ENCODE measurements at regions not wholly inside any gene's neighbourhood (a gene's known extent, or its start where the extent isn't known, plus 50 kb on each side); places are given as distances from the start of the nearest gene placed in this dataset.

GRCh38 chr11:127393460-127393997, 393.0 kb upstream of the KIRREL3 start:
- Histone ChIP-seq H3K4me3 (ENCODE audit: low read depth in 1 of 2, low read length in 2 of 2) (no peak overlapping the region), H3K27ac (ENCODE audit: low read length) (no peak overlapping the region), H3K36me3 (ENCODE audit: control insufficient read depth in 1 of 2, insufficient read depth in 2 of 2, low read length in 2 of 2) (no peaks in the 10 kb centered on the region), H3K9me3 (ENCODE audit: control insufficient read depth in 1 of 2, low read length in 2 of 2) (no peaks in the 10 kb centered on the region), H3K27me3 (ENCODE audit: low read depth, low read length) (no peaks in the 10 kb centered on the region), H3K4me1 (ENCODE audit: control insufficient read depth in 1 of 2, insufficient read depth in 2 of 2, low read length in 2 of 2) (no peaks in the 10 kb centered on the region)

GRCh38 chr11:127392575-127392974, 392.0 kb upstream of the KIRREL3 start:
- H3K4me1 ChIP-seq (ENCODE audit: control insufficient read depth in 1 of 2, insufficient read depth in 2 of 2, low read length in 2 of 2) = no peaks in the 10 kb centered on the region
- H3K9me3 ChIP-seq (ENCODE audit: control insufficient read depth in 1 of 2, low read length in 2 of 2) = no peaks in the 10 kb centered on the region
- no peaks in the 10 kb centered on the region for H3K36me3 ChIP-seq (ENCODE audit: control insufficient read depth in 1 of 2, insufficient read depth in 2 of 2, low read length in 2 of 2)
- no peak overlapping the region for H3K4me3 ChIP-seq (ENCODE audit: low read depth in 1 of 2, low read length in 2 of 2)
- H3K27me3 ChIP-seq (ENCODE audit: low read depth, low read length) = no peaks in the 10 kb centered on the region
- H3K27ac ChIP-seq (ENCODE audit: low read length) = no peak overlapping the region

GRCh38 chr11:127390465-127390864, 389.9 kb upstream of the KIRREL3 start:
- no peaks in the 10 kb centered on the region for H3K4me1 ChIP-seq (ENCODE audit: control insufficient read depth in 1 of 2, insufficient read depth in 2 of 2, low read length in 2 of 2)
- H3K9me3 ChIP-seq (ENCODE audit: control insufficient read depth in 1 of 2, low read length in 2 of 2) = no peaks in the 10 kb centered on the region
- no peaks in the 10 kb centered on the region for H3K36me3 ChIP-seq (ENCODE audit: control insufficient read depth in 1 of 2, insufficient read depth in 2 of 2, low read length in 2 of 2)
- H3K4me3 ChIP-seq (ENCODE audit: low read depth in 1 of 2, low read length in 2 of 2) = no peak overlapping the region
- no peak overlapping the region for H3K27ac ChIP-seq (ENCODE audit: low read length)
- H3K27me3 ChIP-seq (ENCODE audit: low read depth, low read length) = no peaks in the 10 kb centered on the region

DNA sequence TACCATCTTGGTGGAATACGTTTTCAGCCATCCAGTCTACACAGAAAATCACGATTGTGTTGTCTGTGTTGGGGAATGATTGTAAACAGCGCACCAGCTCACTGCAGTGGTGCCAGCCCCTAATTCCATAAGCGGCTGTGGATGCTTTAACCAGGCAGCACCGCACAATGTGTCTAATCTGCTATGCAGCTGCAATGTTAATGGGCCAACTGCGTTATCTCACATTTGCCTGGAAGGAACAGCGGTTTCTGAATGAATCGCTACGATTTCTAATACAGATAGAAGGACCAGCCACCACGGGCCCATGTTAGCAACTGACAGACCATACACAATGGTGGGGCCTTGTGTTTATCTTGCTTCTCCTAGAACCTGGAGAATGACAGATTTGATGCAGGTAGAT, 384.5 kb upstream of the KIRREL3 start:
- H3K27me3 ChIP-seq (ENCODE audit: low read depth, low read length) = no peaks in the 10 kb centered on the region
- H3K36me3 ChIP-seq (ENCODE audit: control insufficient read depth in 1 of 2, insufficient read depth in 2 of 2, low read length in 2 of 2) = no peaks in the 10 kb centered on the region
- H3K9me3 ChIP-seq (ENCODE audit: control insufficient read depth in 1 of 2, low read length in 2 of 2) = no peaks in the 10 kb centered on the region
- H3K4me3 ChIP-seq (ENCODE audit: low read depth in 1 of 2, low read length in 2 of 2) = no peak overlapping the region
- no peak overlapping the region for H3K27ac ChIP-seq (ENCODE audit: low read length)
- H3K4me1 ChIP-seq (ENCODE audit: control insufficient read depth in 1 of 2, insufficient read depth in 2 of 2, low read length in 2 of 2) = no peaks in the 10 kb centered on the region

DNA sequence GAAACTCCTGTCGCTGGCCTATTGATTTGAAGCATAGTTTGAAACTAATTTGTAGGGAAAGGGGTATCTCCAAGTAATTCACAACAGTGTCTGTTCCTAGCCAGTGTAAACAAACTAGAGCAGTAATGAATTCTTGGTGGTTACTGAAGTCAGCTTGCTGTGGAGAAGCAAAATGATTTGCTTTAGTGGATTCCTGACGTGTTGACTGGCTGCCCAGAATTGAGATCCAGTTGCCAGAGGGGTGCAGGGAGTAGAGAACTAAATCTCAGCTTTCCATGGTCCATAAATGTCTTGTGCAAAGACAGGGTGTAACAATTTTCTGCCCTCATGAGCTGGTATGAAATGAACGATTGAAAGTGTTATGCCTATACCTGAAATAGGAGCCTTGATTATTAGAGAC, 382.5 kb upstream of the KIRREL3 start:
- no peak overlapping the region for H3K4me3 ChIP-seq (ENCODE audit: low read depth in 1 of 2, low read length in 2 of 2)
- H3K4me1 ChIP-seq (ENCODE audit: control insufficient read depth in 1 of 2, insufficient read depth in 2 of 2, low read length in 2 of 2) = no peaks in the 10 kb centered on the region
- H3K9me3 ChIP-seq (ENCODE audit: control insufficient read depth in 1 of 2, low read length in 2 of 2) = no peaks in the 10 kb centered on the region
- H3K27ac ChIP-seq (ENCODE audit: low read length) = no peak overlapping the region
- H3K27me3 ChIP-seq (ENCODE audit: low read depth, low read length) = no peaks in the 10 kb centered on the region
- H3K36me3 ChIP-seq (ENCODE audit: control insufficient read depth in 1 of 2, insufficient read depth in 2 of 2, low read length in 2 of 2) = no peaks in the 10 kb centered on the region

DNA sequence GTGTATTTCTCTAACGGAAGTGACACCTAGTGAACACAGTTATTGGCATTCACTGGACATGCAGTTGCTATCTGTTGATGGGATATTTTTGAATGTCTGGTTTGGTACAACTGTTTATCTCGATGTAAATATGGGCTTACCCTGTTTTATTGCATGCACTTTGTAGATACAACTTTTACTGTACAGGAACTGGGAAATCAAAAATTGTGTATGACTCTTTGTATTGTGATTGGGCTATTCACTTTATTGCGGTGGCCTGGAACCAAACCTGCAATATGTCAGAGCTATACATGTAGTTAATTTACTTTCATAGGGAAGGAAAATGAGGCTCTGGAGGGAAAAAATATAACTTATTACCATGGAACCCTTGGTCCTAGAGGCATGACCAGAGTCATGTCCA, 380.7 kb upstream of the KIRREL3 start:
- H3K27ac ChIP-seq (ENCODE audit: low read length) = no peak overlapping the region
- no peaks in the 10 kb centered on the region for H3K36me3 ChIP-seq (ENCODE audit: control insufficient read depth in 1 of 2, insufficient read depth in 2 of 2, low read length in 2 of 2)
- no peaks in the 10 kb centered on the region for H3K9me3 ChIP-seq (ENCODE audit: control insufficient read depth in 1 of 2, low read length in 2 of 2)
- no peaks in the 10 kb centered on the region for H3K27me3 ChIP-seq (ENCODE audit: low read depth, low read length)
- H3K4me1 ChIP-seq (ENCODE audit: control insufficient read depth in 1 of 2, insufficient read depth in 2 of 2, low read length in 2 of 2) = no peaks in the 10 kb centered on the region
- H3K4me3 ChIP-seq (ENCODE audit: low read depth in 1 of 2, low read length in 2 of 2) = no peak overlapping the region

DNA sequence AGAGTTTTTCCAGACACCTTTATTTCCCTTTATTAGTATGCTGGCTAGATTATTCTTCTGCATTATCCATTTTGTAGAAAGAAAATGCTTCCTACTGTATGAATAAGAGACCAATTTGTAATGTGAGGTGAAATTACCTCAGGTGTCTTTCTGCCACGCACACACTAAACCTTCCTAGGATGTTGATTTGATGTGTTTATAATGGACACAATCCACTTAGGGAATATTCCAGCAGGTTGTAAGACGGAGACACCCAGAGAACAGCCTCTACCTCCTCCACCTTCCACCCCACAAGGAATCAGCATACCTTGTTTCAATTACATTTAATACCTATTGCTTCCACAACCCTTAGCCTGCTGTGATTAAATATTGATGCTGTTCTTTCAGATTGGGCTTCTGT, 379.1 kb upstream of the KIRREL3 start:
- H3K27ac ChIP-seq (ENCODE audit: low read length) = no peak overlapping the region
- H3K27me3 ChIP-seq (ENCODE audit: low read depth, low read length) = no peaks in the 10 kb centered on the region
- H3K4me1 ChIP-seq (ENCODE audit: control insufficient read depth in 1 of 2, insufficient read depth in 2 of 2, low read length in 2 of 2) = no peaks in the 10 kb centered on the region
- H3K4me3 ChIP-seq (ENCODE audit: low read depth in 1 of 2, low read length in 2 of 2) = no peak overlapping the region
- no peaks in the 10 kb centered on the region for H3K36me3 ChIP-seq (ENCODE audit: control insufficient read depth in 1 of 2, insufficient read depth in 2 of 2, low read length in 2 of 2)
- H3K9me3 ChIP-seq (ENCODE audit: control insufficient read depth in 1 of 2, low read length in 2 of 2) = no peaks in the 10 kb centered on the region

- no peaks in the 10 kb centered on the region for H3K9me3 ChIP-seq (ENCODE audit: control insufficient read depth in 1 of 2, low read length in 2 of 2)
- H3K27ac ChIP-seq (ENCODE audit: low read length) = no peak overlapping the region
- no peaks in the 10 kb centered on the region for H3K4me1 ChIP-seq (ENCODE audit: control insufficient read depth in 1 of 2, insufficient read depth in 2 of 2, low read length in 2 of 2)
- H3K4me3 ChIP-seq (ENCODE audit: low read depth in 1 of 2, low read length in 2 of 2) = no peak overlapping the region
- no peaks in the 10 kb centered on the region for H3K36me3 ChIP-seq (ENCODE audit: control insufficient read depth in 1 of 2, insufficient read depth in 2 of 2, low read length in 2 of 2)
- H3K27me3 ChIP-seq (ENCODE audit: low read depth, low read length) = no peaks in the 10 kb centered on the region
Observed at GRCh38 chr11:127376301-127376700, 375.7 kb upstream of the KIRREL3 start.

DNA sequence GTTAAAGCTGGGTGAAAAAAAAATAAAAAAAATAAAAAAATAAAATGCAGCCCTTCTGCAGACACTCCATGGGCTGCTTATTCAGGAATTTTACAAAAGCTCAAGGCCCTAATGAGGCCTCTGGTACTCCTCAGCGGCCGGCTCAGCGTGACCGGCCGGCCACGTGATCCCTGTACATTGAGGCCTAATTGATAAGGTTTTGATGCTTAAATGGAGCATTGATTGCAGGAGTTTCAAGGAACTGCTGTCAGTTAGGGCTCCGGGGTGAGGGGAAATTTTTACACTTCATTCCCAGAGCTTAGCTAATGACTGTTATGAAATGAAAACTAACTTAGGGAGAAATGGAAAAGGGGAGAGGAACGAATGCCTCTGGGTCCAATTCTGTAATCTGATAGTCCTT, 368.8 kb upstream of the KIRREL3 start:
- H3K9me3 ChIP-seq (ENCODE audit: control insufficient read depth in 1 of 2, low read length in 2 of 2) = no peaks in the 10 kb centered on the region
- no peaks in the 10 kb centered on the region for H3K27me3 ChIP-seq (ENCODE audit: low read depth, low read length)
- no peaks in the 10 kb centered on the region for H3K4me1 ChIP-seq (ENCODE audit: control insufficient read depth in 1 of 2, insufficient read depth in 2 of 2, low read length in 2 of 2)
- H3K36me3 ChIP-seq (ENCODE audit: control insufficient read depth in 1 of 2, insufficient read depth in 2 of 2, low read length in 2 of 2) = no peaks in the 10 kb centered on the region
- H3K4me3 ChIP-seq (ENCODE audit: low read depth in 1 of 2, low read length in 2 of 2) = no peak overlapping the region
- no peak overlapping the region for H3K27ac ChIP-seq (ENCODE audit: low read length)

DNA sequence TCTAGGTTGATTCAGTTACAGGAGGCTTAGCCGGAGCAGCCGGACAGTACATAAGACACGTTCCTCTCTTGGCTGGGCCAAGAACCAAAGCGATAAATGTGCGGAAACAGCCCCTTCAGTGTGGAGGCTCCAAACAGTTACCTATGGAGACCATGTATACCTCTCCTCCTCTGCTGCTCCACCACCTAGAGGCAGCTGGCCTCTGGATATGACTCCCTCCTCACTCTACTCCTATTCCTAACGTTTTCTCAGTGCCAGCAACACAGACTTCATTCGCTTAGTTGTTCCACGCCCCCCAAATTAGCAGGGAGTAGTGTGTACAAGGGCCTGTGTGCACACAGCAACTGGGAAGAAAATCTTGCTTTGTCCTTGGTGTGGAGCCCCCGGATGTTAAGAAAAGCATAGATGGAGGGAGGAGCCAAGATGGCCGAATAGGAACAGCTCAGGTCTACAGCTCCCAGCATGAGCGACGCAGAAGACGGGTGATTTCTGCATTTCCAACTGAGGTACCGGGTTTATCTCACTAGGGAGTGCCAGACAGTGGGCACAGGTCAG, 362.3 kb upstream of the KIRREL3 start:
- no peak overlapping the region for H3K4me3 ChIP-seq (ENCODE audit: low read depth in 1 of 2, low read length in 2 of 2)
- H3K36me3 ChIP-seq (ENCODE audit: control insufficient read depth in 1 of 2, insufficient read depth in 2 of 2, low read length in 2 of 2) = no peaks in the 10 kb centered on the region
- H3K27me3 ChIP-seq (ENCODE audit: low read depth, low read length) = no peaks in the 10 kb centered on the region
- no peaks in the 10 kb centered on the region for H3K9me3 ChIP-seq (ENCODE audit: control insufficient read depth in 1 of 2, low read length in 2 of 2)
- H3K27ac ChIP-seq (ENCODE audit: low read length) = no peak overlapping the region
- no peaks in the 10 kb centered on the region for H3K4me1 ChIP-seq (ENCODE audit: control insufficient read depth in 1 of 2, insufficient read depth in 2 of 2, low read length in 2 of 2)

GRCh38 chr11:127358160-127358559, 357.6 kb upstream of the KIRREL3 start:
- H3K36me3 ChIP-seq (ENCODE audit: control insufficient read depth in 1 of 2, insufficient read depth in 2 of 2, low read length in 2 of 2) = no peaks in the 10 kb centered on the region
- no peaks in the 10 kb centered on the region for H3K9me3 ChIP-seq (ENCODE audit: control insufficient read depth in 1 of 2, low read length in 2 of 2)
- no peaks in the 10 kb centered on the region for H3K27me3 ChIP-seq (ENCODE audit: low read depth, low read length)
- no peak overlapping the region for H3K27ac ChIP-seq (ENCODE audit: low read length)
- H3K4me1 ChIP-seq (ENCODE audit: control insufficient read depth in 1 of 2, insufficient read depth in 2 of 2, low read length in 2 of 2) = no peaks in the 10 kb centered on the region
- no peak overlapping the region for H3K4me3 ChIP-seq (ENCODE audit: low read depth in 1 of 2, low read length in 2 of 2)

DNA sequence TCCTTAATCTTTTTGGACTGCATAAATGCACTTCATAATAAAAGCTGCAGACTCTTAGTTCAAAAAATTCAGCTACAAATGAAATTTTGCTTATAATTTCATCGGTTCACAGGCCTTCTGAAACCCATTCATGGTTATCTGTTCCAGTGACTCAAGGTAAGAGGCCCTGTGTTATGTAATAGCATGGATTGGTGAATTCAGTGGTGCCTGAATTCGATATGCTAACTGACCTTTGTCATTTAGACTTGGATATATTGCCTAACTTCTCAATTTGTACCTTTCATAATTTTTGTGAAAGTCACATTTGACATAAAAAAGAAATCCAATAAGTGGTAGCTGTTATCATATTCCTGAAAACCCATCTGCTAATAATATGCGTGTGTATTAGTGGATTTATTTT, 349.9 kb upstream of the KIRREL3 start:
- no peaks in the 10 kb centered on the region for H3K4me1 ChIP-seq (ENCODE audit: control insufficient read depth in 1 of 2, insufficient read depth in 2 of 2, low read length in 2 of 2)
- no peak overlapping the region for H3K4me3 ChIP-seq (ENCODE audit: low read depth in 1 of 2, low read length in 2 of 2)
- H3K36me3 ChIP-seq (ENCODE audit: control insufficient read depth in 1 of 2, insufficient read depth in 2 of 2, low read length in 2 of 2) = no peaks in the 10 kb centered on the region
- H3K27me3 ChIP-seq (ENCODE audit: low read depth, low read length) = no peaks in the 10 kb centered on the region
- no peaks in the 10 kb centered on the region for H3K9me3 ChIP-seq (ENCODE audit: control insufficient read depth in 1 of 2, low read length in 2 of 2)
- H3K27ac ChIP-seq (ENCODE audit: low read length) = no peak overlapping the region
